ENCODE measurements at regions not wholly inside any gene's neighbourhood (a gene's known extent, or its start where the extent isn't known, plus 50 kb on each side); places are given as distances from the start of the nearest gene placed in this dataset.

- intact Hi-C loops (cut with micrococcal nuclease), result no loop called here
- H3K9me3 ChIP-seq (replicated peaks in 1 of 2; ENCODE audit: control insufficient read depth in 1 of 2, insufficient read depth in 1 of 2, low read length in 2 of 2), result peaks cover 0 to 6% of the 10 kb centered on the region in 2 donors
- no peak overlapping the region for H3K4me2 ChIP-seq (replicated peaks; ENCODE audit: extremely low read depth, low read length, poor library complexity, severe bottlenecking)
- H3K36me3 Mint-ChIP-seq, result no peaks in the 10 kb centered on the region
- no peaks in the 10 kb centered on the region for H3K27me3 ChIP-seq (ENCODE audit: control insufficient read depth in 2 of 2, insufficient read depth in 2 of 2, low read length in 2 of 2)
- no peaks in the 10 kb centered on the region for H3K36me3 ChIP-seq (replicated peaks in 1 of 2; ENCODE audit: control insufficient read depth in 1 of 2, insufficient read depth in 2 of 2, low read length in 2 of 2)
- no peak overlapping the region for H2AFZ ChIP-seq (ENCODE audit: insufficient read depth, low read depth, low read length, poor library complexity, severe bottlenecking)
- no peaks in the 10 kb centered on the region for H3K4me1 ChIP-seq (ENCODE audit: control insufficient read depth in 1 of 2, insufficient read depth in 2 of 2, low read length in 2 of 2)
- no peaks in the 10 kb centered on the region for H3K4me1 Mint-ChIP-seq
- H3K27ac ChIP-seq (ENCODE audit: low read depth in 1 of 2, low read length in 2 of 2), result no peak overlapping the region
- no CpG with 5 or more reads among the region's 2 CpGs for WGBS (ENCODE audit: insufficient coverage)
- H3K79me2 ChIP-seq (ENCODE audit: insufficient read depth, low read length), result no peaks in the 10 kb centered on the region
- no peak overlapping the region for H3K4me3 ChIP-seq (replicated peaks in 1 of 3; ENCODE audit: low read depth in 2 of 3, low read length in 3 of 3)
- no peaks in the 10 kb centered on the region for H4K20me1 ChIP-seq (ENCODE audit: insufficient read depth, low read length)
- no peak overlapping the region for H3K9ac ChIP-seq (ENCODE audit: insufficient read depth, low read length, poor library complexity, severe bottlenecking)
- no peak for DNase-seq
- no peak overlapping the region for H3K4me3 Mint-ChIP-seq
- H3K27ac Mint-ChIP-seq, result no peak overlapping the region
- H3K9me3 Mint-ChIP-seq, result peaks cover under 1 to 6% (median 4%) of the 10 kb centered on the region in 7 donors
- no peak for TF ChIP-seq CTCF (IDR thresholded peaks at IDR 0.05)
- no peaks in the 10 kb centered on the region for H3K27me3 Mint-ChIP-seq (ENCODE audit: low read depth in 3 of 3)
Measured at GRCh38 chr18:51807336-51807735, 532.7 kb upstream of the DCC start.

GRCh38 chr18:51811883-51812282 lies 528.1 kb upstream of the DCC start:
- H3K36me3 Mint-ChIP-seq, result no peaks in the 10 kb centered on the region

More at GRCh38 chr18:51811883-51812282, 528.1 kb upstream of the DCC start:
- Mint-ChIP-seq H3K4me3 (no peak overlapping the region), H3K4me1 (no peaks in the 10 kb centered on the region), H3K27ac (no peak overlapping the region), H3K9me3 (peaks cover 2 to 6% (median 3%) of the 10 kb centered on the region in 7 donors), H3K27me3 (ENCODE audit: low read depth in 3 of 3) (no peaks in the 10 kb centered on the region)
- Histone ChIP-seq H4K20me1 (ENCODE audit: insufficient read depth, low read length) (no peaks in the 10 kb centered on the region), H3K9me3 (replicated peaks in 1 of 2; ENCODE audit: control insufficient read depth in 1 of 2, insufficient read depth in 1 of 2, low read length in 2 of 2) (peaks cover 0 to 6% of the 10 kb centered on the region in 2 donors), H3K27me3 (ENCODE audit: control insufficient read depth in 2 of 2, insufficient read depth in 2 of 2, low read length in 2 of 2) (no peaks in the 10 kb centered on the region), H3K27ac (ENCODE audit: low read depth in 1 of 2, low read length in 2 of 2) (no peak overlapping the region), H3K36me3 (replicated peaks in 1 of 2; ENCODE audit: control insufficient read depth in 1 of 2, insufficient read depth in 2 of 2, low read length in 2 of 2) (no peaks in the 10 kb centered on the region), H3K4me1 (ENCODE audit: control insufficient read depth in 1 of 2, insufficient read depth in 2 of 2, low read length in 2 of 2) (no peaks in the 10 kb centered on the region), H3K9ac (ENCODE audit: insufficient read depth, low read length, poor library complexity, severe bottlenecking) (no peak overlapping the region), H3K79me2 (ENCODE audit: insufficient read depth, low read length) (no peaks in the 10 kb centered on the region), H3K4me3 (replicated peaks in 1 of 3; ENCODE audit: low read depth in 2 of 3, low read length in 3 of 3) (no peak overlapping the region), H2AFZ (ENCODE audit: insufficient read depth, low read depth, low read length, poor library complexity, severe bottlenecking) (no peak overlapping the region), H3K4me2 (replicated peaks; ENCODE audit: extremely low read depth, low read length, poor library complexity, severe bottlenecking) (no peak overlapping the region)
- TF ChIP-seq CTCF (IDR thresholded peaks at IDR 0.05), result no peak
- intact Hi-C loops (cut with micrococcal nuclease), result no loop called here
- 100% methylated on average over 1 of the region's 2 CpGs for WGBS (ENCODE audit: insufficient coverage)
- no peak for DNase-seq

Measured in CD14-positive monocyte (primary cell).